Endodermal cell (in vitro differentiated cells): ENCODE measurements at regions not wholly inside any gene's neighbourhood (a gene's known extent, or its start where the extent isn't known, plus 50 kb on each side); places are given as distances from the start of the nearest gene placed in this dataset.

Experiments used
- DNase-seq: peaks from one replicate; pipeline ENCODE4 v3.0.0-alpha.2; 2017
- H3K27ac ChIP-seq: 2 replicates; pipeline ENCODE4 v1.5.1; 2013; ENCODE audit warnings: mild to moderate bottlenecking, low read depth, low read length, moderate library complexity
- H3K27me3 ChIP-seq: 2 replicates; pipeline ENCODE4 v1.6.1; 2013; ENCODE audit warnings: mild to moderate bottlenecking, low read length, moderate library complexity; ENCODE audit not compliant: insufficient read depth, control insufficient read depth, poor library complexity, severe bottlenecking
- H3K36me3 ChIP-seq: 2 replicates; pipeline ENCODE4 v1.7.0; 2013; ENCODE audit warnings: mild to moderate bottlenecking, low read length, moderate library complexity; ENCODE audit not compliant: control insufficient read depth, insufficient read depth
- H3K4me1 ChIP-seq: one replicate; pipeline ENCODE4 v1.7.0; 2013; ENCODE audit warnings: low read length; ENCODE audit not compliant: control insufficient read depth, insufficient read depth
- H3K4me3 ChIP-seq: 2 replicates; pipeline ENCODE4 v1.5.1; 2013; ENCODE audit warnings: mild to moderate bottlenecking, low read length, moderate library complexity
- H3K9ac ChIP-seq: 2 replicates; pipeline ENCODE4 v1.6.1; 2013; ENCODE audit warnings: mild to moderate bottlenecking, low read length, moderate library complexity; ENCODE audit not compliant: poor library complexity, severe bottlenecking; ENCODE audit errors: extremely low read depth
- H3K9me3 ChIP-seq: 2 replicates; pipeline ENCODE4 v1.6.1; 2013; ENCODE audit warnings: mild to moderate bottlenecking, low read length, moderate library complexity; ENCODE audit not compliant: control insufficient read depth
- H3K27ac Mint-ChIP-seq: 2 replicates; pipeline ENCODE4 v1.8.0; 2020; ENCODE audit warnings: mixed read lengths
- H3K27me3 Mint-ChIP-seq: 2 replicates; pipeline ENCODE4 v1.8.0; 2021; ENCODE audit warnings: mild to moderate bottlenecking, mixed read lengths; ENCODE audit not compliant: insufficient read depth
- H3K36me3 Mint-ChIP-seq: 2 replicates; pipeline ENCODE4 v1.8.0; 2020; ENCODE audit warnings: low read depth, mixed read lengths
- H3K4me1 Mint-ChIP-seq: 2 replicates; pipeline ENCODE4 v1.8.0; 2020; ENCODE audit warnings: mixed read lengths
- H3K4me3 Mint-ChIP-seq: 2 replicates; pipeline ENCODE4 v1.8.0; 2020; ENCODE audit warnings: mild to moderate bottlenecking, moderate library complexity, mixed read lengths
- H3K9me3 Mint-ChIP-seq: 2 replicates; pipeline ENCODE4 v1.8.0; 2020; ENCODE audit warnings: mild to moderate bottlenecking, mixed read lengths
- CTCF ChIP-seq: fragments of 200-600 bp; sonication (generic); conservative IDR thresholded peaks from 2 replicates; pipeline ENCODE4 v1.5.0; 2021; ENCODE audit warnings: antibody characterized with exemption, mild to moderate bottlenecking
- WGBS, 2 experiments: methylation state at CpG; one replicate each; pipeline versions ENCODE4 v1.1.5 to v1.1.7; 2013; ENCODE audit warnings: missing lambda C conversion rate in 2 of 2, mixed read lengths in 1 of 2; ENCODE audit not compliant: insufficient coverage in 1 of 2, insufficient read length in 1 of 2; 5-methylcytosine and 5-hydroxymethylcytosine counted together

- Mint-ChIP-seq H3K4me3 (no peak overlapping the region), H3K36me3 (no peaks in the 10 kb centered on the region), H3K27me3 (no peaks in the 10 kb centered on the region), H3K4me1 (no peaks in the 10 kb centered on the region), H3K27ac (no peak overlapping the region), H3K9me3 (no peaks in the 10 kb centered on the region)
- H3K27me3 ChIP-seq = no peaks in the 10 kb centered on the region
- no peak for DNase-seq
- no peak overlapping the region for H3K27ac ChIP-seq
- no peak overlapping the region for H3K4me3 ChIP-seq
- H3K4me1 ChIP-seq = no peaks in the 10 kb centered on the region
- H3K9me3 ChIP-seq = no peaks in the 10 kb centered on the region
- H3K36me3 ChIP-seq = no peaks in the 10 kb centered on the region
- no peak for TF ChIP-seq CTCF
- no peak overlapping the region for H3K9ac ChIP-seq
- 100% methylated on average over 1 of the region's 2 CpGs; no CpG with 5 or more reads in 1 of the 2 experiments for WGBS, 2 experiments
Observed at GRCh38 chr4:33193109-33193508, 2472.9 kb downstream of the PCDH7 start.

- Mint-ChIP-seq H3K4me1 (no peaks in the 10 kb centered on the region), H3K9me3 (peaks cover 17% of the 10 kb centered on the region), H3K27me3 (no peaks in the 10 kb centered on the region), H3K36me3 (peaks cover 4% of the 10 kb centered on the region), H3K4me3 (no peak overlapping the region), H3K27ac (no peak overlapping the region)
- no peaks in the 10 kb centered on the region for H3K9me3 ChIP-seq
- no peak for TF ChIP-seq CTCF
- H3K27me3 ChIP-seq = no peaks in the 10 kb centered on the region
- no peaks in the 10 kb centered on the region for H3K4me1 ChIP-seq
- no peak for DNase-seq
- H3K4me3 ChIP-seq = no peak overlapping the region
- H3K9ac ChIP-seq = no peak overlapping the region
- no peaks in the 10 kb centered on the region for H3K36me3 ChIP-seq
- H3K27ac ChIP-seq = no peak overlapping the region
Observed at GRCh38 chr4:33200377-33200776, 2480.2 kb downstream of the PCDH7 start.

GRCh38 chr4:33218238-33218637 lies 2498.1 kb downstream of the PCDH7 start:
- Histone ChIP-seq H3K27ac (no peak overlapping the region), H3K4me1 (no peaks in the 10 kb centered on the region), H3K36me3 (no peaks in the 10 kb centered on the region), H3K9ac (no peak overlapping the region), H3K4me3 (no peak overlapping the region), H3K27me3 (no peaks in the 10 kb centered on the region), H3K9me3 (no peaks in the 10 kb centered on the region)
- peaks cover 6% of the 10 kb centered on the region for H3K4me1 Mint-ChIP-seq
- 92% methylated on average over 4 to 5 of the region's 5 CpGs for WGBS, 2 experiments
- no peak overlapping the region for H3K27ac Mint-ChIP-seq
- H3K27me3 Mint-ChIP-seq = no peaks in the 10 kb centered on the region
- no peaks in the 10 kb centered on the region for H3K9me3 Mint-ChIP-seq
- no peak overlapping the region for H3K4me3 Mint-ChIP-seq
- no peak for TF ChIP-seq CTCF
- no peaks in the 10 kb centered on the region for H3K36me3 Mint-ChIP-seq
- DNase-seq = no peak
